GM21717 (cell line): ENCODE measurements at regions not wholly inside any gene's neighbourhood (a gene's known extent, or its start where the extent isn't known, plus 50 kb on each side); places are given as distances from the start of the nearest gene placed in this dataset.

Source experiments
- ATAC-seq: cut with Tn5 transposase; IDR thresholded peaks from one replicate; pipeline ENCODE4 v1.9.1; 2021; ENCODE audit warnings: mild to moderate bottlenecking, moderate library complexity; ENCODE audit not compliant: unreplicated experiment

DNA sequence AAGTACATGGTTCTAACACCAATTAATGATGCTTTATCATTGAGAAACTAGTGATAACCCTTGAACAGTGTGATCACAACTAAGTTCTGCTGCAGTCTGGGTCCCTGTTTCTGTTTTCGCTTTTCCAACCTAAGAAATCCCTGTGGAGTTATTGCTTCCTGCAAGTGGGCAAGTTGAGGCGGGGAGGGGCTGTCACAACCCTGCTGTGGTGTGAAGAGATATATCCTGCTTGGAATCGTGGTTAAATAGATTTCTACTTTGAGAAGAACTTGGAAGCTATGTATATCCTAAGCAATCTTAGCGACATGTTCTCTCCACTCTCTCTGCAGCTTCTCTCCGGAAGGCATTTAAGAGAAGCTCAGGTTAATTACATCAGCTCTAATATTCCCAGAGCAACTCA, 1223.6 kb downstream of the EPHA7 start:
- no peak for ATAC-seq

DNA sequence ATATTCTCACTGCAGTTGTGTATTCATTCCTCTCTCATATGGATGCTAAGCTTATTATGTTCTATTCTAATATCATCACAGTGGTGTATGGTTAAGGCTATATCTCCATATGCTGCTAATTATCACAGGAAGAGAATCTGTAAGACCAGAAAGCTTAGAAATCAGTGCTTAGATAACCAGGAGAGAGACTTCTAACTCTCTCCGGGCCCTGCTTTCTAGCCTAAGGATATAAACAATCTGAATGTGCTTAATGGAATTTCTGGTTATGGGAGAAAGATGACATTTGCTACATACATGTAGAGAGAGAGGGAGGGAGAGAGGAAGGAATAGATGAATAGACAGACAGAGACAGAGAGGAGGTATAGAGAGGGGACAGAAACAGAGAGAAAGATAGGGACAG, 1231.3 kb downstream of the EPHA7 start:
- ATAC-seq, result no peak

DNA sequence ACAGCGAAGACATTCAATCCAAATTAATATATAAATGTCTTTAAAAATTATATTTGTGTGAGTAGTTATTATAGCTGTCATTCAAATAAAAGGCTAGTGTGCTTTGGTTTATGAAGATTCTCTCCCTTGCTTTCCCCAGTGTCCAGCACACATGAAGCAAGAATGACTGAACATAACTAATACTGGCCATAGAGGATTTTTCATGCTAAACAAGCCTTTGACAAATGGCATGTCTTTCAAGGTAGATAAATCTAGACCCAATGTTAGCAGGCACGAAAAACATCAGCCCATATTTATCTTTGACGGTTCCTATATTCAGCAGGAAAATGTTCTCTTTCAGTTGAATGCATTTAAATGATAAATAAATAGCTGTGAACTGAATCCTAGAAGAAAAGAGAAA, 1234.4 kb downstream of the EPHA7 start:
- ATAC-seq, result no peak

DNA sequence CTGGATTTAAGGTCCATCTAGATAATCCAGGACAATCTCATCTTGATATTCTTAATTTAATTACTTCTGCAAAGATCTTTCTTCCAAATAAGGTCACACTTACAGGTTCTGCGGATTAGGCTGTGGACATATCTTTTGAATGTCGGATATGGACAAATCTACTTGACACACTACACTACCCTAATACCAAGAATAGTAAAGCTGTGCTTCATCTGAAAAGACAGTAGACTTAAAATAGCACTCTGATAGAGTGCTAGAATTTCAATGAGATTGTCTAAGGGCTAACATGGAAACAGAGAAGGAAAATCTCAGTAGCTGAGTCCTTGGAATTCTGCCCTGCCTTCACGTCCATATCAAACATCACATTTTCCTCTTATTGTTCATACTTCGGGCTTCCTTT, 1238.0 kb downstream of the EPHA7 start:
- no peak for ATAC-seq

DNA sequence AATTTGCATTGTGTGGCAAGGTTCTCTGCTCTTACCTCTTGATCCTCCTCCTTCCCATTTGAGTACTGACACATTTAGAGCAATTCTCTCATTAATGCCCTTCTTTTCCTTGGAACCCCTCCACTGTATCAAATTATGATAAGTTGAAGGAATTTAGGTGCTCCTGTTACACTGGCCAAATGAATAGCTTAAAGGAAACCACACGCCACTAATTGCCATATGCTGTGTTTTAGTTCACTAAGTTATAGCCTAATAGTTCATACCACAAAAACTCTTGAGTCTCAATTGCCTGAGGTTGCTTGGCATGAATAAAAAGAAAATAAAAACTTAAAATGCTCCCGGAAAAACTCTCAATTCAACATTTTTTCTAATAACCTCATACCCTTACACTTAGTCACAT, 1239.3 kb downstream of the EPHA7 start:
- ATAC-seq, result no peak

DNA sequence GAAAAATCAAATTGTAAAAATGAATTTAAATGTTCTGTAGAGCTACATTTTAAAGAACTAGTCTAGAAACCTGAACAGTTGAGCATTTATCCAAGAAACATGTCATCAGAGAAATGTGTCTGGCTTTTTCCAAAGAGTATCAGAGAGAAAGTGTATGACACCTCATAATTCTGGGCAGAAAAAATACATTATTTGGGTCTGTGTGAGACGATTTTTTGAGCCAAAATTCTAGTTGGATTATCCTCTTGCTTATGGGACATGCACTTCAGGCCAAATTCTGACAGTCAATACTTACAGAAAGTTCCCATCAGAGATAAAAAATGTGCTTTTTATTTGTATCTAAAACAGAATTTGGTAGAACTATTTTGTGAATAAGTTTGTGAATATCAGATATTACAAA, 1242.7 kb downstream of the EPHA7 start:
- ATAC-seq, result no peak

DNA sequence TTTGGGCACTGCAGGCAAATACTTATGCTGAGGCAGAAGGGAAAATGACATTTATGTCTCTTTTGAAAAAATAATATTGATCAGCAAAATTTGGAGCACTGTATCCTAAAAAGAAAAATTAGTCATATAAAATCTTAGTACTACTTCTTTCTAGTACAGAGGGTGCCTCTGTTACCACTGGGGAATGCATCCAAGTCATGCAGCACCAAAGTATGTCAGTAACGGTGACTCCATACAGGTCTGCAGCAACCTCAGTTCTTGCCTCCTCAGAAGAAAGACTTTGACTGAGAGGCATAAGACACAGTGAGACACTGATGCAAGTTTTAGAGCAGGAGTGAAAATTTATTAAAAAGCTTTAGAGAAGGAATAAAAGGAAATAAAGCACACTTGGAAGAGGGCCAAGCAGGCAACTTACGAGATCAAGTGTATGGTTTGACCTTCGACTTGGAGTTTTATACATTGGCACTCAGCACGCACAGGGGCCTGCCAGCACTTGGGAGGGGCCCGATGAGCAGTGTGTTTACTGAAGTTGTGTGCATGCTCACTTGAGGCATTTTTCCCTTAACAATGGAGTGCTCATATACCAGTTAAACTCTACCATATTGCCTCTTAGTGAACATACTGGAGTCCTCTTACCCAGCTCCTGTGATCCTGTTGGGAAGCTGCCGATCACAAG, 1244.8 kb downstream of the EPHA7 start:
- ATAC-seq, result no peak

DNA sequence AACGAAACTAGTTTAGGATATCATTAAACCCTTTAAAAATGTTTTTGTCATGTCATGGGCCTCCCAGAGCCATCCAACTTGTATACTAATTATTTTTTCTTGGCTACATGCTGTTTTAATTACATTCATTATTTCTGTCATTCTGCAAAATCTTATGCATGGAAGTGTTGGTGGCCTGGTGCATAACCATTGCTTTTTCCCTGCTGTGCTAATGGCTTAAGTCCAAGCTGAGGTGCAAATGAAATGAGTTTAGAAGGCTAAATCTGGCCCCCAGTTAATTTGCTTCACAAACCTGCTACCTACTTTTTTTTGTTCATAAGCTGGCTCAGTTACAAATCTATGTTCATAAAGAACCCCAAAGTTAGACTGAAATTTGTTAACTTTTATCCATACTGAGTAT, 1249.9 kb downstream of the EPHA7 start:
- ATAC-seq, result no peak

DNA sequence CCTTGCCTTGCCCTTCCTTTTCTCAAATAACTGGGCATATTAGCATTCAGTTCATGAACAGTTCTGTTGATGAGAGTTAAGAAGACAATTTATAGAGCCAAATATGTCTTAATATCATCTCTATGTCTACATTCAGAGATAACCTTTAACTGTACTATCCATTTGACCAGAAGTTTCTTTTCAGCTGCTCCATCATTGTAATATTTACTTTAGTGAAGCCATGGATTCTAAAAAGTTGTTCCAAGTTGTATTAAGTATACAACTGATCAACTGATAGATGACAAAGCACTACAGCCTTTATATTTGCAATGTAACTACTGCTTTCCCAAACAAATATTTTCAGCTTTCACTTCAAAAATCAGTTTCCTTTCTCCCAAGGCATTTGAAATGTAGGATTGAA, 1252.7 kb downstream of the EPHA7 start:
- no peak for ATAC-seq

DNA sequence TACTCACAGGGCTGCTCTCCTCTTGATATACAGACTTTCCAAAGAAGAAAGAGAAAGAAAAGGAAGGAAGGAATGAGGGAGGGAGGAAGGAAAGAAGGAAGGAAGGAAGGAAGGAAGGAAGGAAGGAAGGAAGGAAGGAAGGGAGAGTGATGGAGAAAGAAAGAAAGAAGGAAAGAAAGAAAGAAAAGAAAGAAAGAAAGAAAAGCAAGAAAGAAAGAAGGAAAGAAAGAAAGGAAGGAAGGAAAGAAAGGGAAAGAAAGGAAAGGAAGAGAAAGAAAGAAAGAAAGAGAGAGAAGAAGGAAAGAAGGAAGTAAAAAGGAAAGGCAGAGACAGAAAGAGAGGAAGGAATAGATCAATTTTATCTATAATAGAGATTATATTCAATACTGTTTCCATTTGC, 1257.4 kb downstream of the EPHA7 start:
- no peak for ATAC-seq

DNA sequence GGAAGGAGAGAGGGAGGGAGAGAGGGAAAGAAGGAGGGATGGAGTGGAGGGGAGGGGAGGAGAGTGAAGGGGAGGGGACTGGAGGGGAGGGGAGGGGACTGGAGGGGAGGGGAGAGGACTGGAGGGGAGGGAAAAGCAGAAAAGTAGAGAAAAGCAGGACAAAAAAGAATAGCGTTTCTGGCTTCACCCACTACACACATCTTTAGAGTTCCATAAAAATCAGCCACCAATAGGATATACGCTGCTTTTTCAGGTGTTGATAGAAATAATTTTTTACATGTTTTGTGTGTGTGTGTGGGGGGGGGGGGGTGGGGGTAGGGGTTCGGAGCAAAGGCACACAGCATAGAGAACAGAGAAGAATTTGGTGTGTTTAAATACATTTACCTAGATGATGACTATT, 1259.1 kb downstream of the EPHA7 start:
- no peak for ATAC-seq

DNA sequence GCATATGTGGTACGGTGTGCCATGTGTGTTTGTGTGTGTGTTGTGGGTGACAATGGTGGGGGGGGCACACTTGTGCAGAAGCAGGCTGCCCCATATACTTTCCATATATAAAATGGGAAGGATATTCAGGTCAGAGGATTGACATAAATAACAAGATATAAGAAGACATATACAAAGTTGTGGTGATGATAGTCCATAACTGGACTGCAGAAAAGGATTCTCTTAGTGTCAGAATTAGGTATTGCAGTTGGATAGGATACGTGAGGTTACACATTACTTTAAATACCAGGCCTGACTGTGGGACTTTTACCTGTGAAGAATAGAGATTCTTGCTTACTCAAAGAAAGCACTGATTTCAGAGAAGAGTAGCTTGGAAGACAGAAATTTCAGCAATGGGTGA, 1260.3 kb downstream of the EPHA7 start:
- ATAC-seq, result no peak

DNA sequence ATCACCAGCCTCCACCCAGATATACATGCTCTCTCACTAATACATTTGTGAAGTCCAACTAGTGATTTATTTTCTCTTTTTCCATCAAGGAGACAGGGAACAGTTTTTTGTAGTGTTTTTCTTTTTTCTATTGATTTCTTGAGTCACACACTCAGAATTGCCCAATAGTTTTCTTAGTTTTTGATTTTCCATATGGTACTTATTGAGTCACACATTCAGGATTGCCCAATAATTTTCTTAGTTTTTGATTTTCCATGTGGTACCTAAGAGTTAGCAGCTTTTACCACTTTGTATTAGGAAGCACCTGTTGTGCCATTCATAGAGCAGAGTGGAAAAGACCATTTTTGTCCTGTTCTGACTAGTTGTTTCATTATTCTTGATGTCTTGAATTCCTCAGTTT, 1268.8 kb downstream of the EPHA7 start:
- ATAC-seq, result no peak

DNA sequence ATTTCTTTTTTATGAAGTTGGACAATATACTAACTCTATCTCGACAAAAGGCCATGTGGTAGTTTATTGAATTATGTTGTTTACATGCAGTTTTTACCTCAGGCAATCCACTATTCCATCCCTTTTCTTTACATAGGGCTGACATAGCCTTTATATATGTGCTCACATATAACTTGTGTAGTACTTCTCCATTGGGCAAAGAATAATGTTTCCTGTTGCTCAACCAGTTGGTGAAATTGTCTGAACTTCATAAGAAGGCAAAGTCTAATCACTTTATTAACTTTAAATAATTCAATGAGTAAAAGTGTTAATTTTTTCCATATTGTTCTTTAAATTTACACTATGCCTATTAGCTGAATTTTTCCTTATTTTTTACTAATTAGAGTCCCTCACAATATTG, 1272.1 kb downstream of the EPHA7 start:
- ATAC-seq, result no peak

DNA sequence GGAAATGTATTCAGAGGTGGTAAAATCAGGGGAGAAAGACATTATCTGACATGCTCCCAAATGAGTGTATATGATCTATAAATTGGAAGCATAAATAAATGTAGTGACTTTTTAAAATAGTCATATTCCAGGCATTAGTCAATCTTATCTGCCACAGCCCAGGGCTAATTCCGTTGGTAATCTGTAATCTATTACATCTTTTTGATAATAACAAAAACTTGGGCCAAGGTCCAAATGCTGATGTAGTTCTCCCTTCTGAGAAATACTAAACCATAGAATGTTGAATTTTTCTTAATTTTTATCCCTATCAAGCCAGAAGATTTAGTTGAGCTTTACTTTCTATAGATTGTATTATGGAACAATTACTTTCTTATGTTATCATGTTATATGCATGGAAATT, 1279.8 kb downstream of the EPHA7 start:
- no peak for ATAC-seq

DNA sequence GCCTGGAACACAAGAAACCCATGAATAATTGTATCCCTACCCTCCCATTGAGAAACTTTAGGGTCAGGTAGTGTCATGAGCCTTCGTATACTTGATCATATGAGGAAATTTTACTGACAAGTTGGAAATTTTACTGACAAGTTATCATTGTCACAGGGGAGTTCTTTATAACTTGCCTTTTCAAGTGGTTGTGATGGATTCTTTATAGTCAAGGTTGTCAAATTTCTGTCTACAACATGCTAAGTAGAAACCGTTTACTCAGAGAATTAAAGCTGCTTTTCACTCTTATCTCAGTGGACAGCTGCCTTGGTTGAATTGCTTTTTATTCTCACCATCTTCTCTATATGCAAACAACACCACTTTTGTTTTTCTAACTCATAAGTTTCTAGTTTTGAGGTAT, 1286.4 kb downstream of the EPHA7 start:
- no peak for ATAC-seq

DNA sequence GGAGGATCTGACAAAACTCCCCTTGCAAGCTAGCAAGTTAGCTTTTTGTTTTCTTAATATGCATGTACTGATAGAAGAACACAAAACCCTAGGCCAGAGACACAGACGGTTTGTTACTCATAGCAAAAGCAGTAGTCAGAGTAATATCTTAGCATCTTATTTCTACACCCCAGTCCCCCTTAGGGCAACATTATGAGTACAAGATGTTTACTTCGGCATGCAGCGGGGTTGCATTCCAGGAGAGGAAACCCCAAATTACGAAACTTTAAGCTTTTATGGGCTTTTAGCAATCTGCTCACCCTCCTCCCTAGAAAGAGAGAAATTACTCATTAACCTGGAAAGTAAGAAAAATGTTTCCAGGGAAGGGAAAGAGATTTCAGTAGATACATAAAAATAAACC, 1286.9 kb downstream of the EPHA7 start:
- no peak for ATAC-seq

DNA sequence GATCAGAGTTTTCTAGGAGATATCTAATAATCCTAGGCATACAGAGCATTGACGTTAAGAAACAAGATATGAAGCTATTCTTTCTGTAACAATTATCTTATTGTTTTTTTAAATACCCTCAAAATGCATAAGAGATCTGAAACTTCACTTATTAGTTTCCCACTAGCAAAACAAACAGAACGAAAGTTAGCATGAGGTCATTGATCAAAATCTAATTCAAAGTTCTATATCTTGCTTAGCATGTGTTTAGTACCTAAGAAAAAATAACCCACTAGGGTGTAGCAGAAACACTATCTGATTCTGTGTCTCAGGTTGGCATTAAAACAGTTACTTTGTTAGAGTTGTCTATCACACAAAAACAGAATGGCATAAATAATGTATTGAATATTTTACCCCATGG, 1288.4 kb downstream of the EPHA7 start:
- no peak for ATAC-seq

DNA sequence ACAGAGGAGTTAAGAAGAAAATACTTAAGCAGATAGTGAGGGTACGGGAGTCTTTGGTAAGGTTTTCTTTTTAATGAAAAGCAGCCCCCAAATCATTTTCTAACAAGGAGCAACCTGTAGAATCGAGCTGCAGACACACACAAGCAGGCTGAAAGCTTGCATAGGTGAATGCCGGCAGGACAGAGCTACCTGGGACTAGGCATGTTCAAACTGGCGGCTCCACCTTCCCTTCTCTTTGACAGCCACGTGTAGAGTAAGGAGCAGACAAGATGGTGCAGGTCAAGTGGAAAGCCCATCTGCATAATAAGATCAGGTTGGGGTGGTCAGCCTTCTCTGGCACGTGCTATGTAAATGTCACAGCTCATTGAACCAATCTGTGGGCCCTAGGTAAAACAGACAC, 1292.4 kb downstream of the EPHA7 start:
- no peak for ATAC-seq

DNA sequence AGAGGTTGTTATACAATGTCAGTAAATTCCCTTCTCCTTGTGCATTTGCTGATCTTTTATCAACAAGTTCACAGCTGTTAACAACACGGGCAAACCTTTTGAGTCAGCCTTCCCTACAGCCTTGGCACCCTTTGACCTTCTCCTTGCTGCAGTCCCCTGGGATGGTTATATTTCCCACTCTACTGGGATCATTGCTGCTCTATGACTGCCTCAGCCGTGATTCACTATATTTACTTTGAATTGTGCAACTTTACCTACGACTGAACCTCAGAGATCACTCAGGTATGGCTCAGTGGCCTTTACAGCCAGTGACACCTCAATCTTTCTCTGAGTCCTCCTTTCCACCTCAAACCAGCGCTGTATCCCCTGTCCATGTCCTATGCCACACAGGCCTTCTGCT, 1293.3 kb downstream of the EPHA7 start:
- ATAC-seq, result no peak

DNA sequence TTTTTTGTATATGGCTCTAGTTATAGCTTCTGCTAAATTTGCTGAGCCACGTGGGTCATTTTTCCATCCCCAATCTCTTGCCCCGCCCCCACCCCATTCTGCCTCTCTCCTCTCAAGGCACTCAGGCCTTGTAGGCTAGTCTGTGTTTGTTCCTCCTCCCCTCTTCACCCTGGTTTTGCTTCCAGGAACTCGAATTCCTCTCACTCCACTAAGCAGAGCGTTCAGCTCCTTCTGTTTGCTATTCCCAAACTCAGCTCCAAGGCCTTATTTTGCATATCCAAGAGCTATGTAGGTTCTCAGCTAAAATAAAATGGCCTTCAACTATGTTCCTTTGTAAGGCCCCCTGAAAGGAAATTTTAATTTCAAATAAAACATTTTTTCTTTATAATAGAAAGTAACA, 1293.7 kb downstream of the EPHA7 start:
- no peak for ATAC-seq

DNA sequence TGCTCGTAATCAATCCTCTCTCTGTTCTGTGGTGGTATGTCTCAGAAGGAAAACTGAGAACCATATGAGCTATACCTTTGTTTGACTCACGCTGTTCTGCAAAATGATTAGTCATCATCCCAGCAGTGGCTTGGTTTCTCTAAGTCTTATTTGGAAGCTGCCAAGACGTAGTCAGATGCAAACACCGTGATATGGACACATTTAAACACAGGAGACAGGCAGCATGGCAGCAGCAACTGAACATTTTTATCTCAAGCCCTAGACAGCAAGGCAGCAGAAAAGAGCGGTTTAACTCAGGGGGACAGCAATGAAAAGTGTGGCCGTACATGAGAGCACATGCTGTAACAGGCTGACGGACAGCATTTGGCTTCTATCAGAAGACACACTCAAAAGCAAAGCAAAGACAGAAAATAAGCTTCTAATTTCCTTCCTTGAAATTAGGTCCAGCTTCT, 1295.1 kb downstream of the EPHA7 start:
- ATAC-seq, result no peak

DNA sequence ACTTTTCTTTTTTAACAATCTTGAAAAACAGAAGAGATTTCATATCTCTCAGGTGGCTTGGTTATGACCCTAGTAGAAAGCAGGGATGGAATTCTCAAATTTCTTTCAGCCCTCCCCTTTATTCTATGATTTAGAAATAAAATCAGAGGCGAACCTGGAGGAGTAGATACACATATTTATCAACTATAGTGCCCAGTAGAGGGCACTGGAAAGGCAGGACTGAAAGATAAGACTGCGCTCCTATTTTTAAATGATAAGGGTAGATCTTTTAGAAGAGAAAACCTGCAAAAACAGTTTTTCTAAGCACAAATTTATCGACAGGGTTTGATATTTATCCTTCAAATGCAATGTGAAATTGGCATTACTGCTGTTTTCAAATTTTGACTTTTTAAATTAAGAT, 1296.6 kb downstream of the EPHA7 start:
- no peak for ATAC-seq

DNA sequence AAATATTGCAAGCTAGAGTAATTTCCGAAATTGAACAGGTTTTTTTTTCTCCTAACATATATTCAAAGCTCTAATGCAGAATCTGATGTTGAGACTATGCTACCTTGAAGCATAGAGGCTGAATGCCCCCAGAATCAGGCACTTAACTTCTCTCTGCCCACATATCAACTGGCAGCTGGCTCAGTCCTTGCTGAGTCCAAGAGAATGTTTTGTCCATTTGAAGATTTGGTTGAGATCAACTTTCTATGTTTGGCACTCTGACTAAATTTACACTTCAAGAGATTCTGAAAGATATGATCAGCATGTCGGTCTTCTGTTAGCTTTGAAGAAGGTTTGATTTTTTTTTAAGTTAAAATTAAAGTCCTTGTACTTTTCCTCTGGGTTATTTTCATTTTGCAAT, 1298.1 kb downstream of the EPHA7 start:
- ATAC-seq, result no peak
